Activated naive CD4-positive, alpha-beta T cell treated with anti-CD3 and anti-CD28 coated beads, Interleukin-2, amount 50 U/mL, for 24 hours (primary cell): ENCODE measurements at regions not wholly inside any gene's neighbourhood (a gene's known extent, or its start where the extent isn't known, plus 50 kb on each side); places are given as distances from the start of the nearest gene placed in this dataset.

Experiments used
- H3K27ac Mint-ChIP-seq: one replicate; pipeline ENCODE4 v1.8.0; 2021; ENCODE audit warnings: mild to moderate bottlenecking, mixed read lengths
- H3K27me3 Mint-ChIP-seq: one replicate; pipeline ENCODE4 v1.8.0; 2021; ENCODE audit warnings: mixed read lengths
- H3K36me3 Mint-ChIP-seq: one replicate; pipeline ENCODE4 v1.8.0; 2021; ENCODE audit warnings: mixed read lengths
- H3K4me1 Mint-ChIP-seq: one replicate; pipeline ENCODE4 v1.8.0; 2021; ENCODE audit warnings: mixed read lengths
- H3K4me3 Mint-ChIP-seq: one replicate; pipeline ENCODE4 v1.8.0; 2021; ENCODE audit warnings: mild to moderate bottlenecking, mixed read lengths
- H3K9me3 Mint-ChIP-seq: one replicate; pipeline ENCODE4 v1.8.0; 2021; ENCODE audit warnings: mixed read lengths

DNA sequence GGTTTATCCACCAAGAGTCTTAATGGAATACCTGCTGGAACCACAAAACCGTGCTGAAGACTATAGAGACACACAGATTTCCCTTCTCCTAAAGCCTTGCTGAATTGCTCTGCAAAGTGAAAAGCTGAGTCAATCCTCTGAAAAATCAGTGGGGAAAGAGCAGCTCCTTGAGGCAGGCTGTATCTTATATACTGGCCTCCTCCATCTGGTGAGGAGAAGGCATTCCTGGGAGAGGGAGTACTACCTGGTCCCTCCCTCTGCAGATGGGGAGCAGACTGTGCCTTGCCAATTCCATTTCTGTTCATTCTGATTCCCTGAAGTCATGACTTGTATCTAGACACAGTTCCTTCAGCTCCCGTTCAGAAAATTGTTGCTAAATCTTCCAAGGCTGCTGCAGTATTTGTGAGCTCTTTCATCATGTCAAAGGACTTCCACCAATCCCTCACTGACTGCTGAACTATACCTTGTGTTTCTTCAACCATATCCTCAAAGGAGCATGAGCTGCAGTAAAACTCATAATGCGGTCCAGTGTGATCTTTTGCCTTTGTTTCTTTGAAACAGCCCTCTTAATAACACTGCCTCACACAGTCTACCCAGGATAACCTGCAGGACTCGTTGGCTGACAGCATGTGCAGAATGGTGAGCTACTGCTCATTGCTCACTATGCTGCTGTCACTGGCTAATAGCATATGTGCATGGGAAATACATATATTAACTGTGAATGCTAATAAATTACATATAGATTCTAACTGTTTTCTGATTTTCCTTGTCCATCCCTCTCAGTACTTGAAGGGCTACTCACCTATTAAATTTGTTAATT, 84.5 kb downstream of the FOXD1 start:
- Mint-ChIP-seq H3K27me3 (peaks cover 13% of the 10 kb centered on the region), H3K4me3 (no peak overlapping the region), H3K9me3 (no peaks in the 10 kb centered on the region), H3K27ac (no peak overlapping the region), H3K36me3 (no peaks in the 10 kb centered on the region), H3K4me1 (no peaks in the 10 kb centered on the region)

DNA sequence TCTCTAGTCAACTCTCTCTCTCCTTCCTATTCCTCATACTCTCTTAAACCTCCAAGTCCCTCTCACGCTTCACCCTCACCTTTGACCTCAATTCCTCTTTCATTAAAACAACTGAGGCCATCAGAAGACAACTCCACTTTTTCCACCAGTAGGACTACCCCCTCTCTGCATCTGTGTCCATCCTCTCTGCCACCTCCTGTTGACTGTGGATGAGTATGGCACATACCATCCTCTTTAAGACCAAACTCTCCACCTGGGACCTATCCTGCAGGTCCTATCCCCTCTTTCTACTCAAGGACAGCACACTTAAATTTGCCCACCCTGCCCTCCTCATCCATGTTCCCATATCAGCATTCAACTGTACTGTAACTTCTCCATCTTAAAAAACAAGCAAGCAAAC, 89.2 kb downstream of the FOXD1 start:
- Mint-ChIP-seq H3K4me1 (no peaks in the 10 kb centered on the region), H3K27ac (no peak overlapping the region), H3K27me3 (peaks cover 30% of the 10 kb centered on the region), H3K4me3 (no peak overlapping the region), H3K9me3 (no peaks in the 10 kb centered on the region), H3K36me3 (no peaks in the 10 kb centered on the region)

DNA sequence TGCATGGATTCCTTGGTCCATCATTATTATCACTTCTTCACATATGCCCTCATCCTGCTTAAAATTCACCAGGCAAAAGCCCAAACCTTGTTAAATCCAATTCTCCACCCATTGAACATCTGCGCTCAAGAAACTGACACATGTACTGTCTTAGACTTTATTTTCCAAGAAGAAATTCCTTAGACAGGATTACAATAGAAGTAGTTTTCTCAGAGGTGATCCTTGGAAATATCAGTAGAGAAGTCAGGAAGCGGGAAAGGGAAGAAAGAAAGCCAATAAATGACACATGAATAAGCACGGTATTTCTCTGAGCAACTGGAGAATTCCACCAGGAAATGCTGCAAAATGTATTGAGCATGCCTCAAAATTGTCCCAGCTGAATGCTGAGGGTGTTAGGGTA, 90.2 kb downstream of the FOXD1 start:
- Mint-ChIP-seq H3K27ac (no peak overlapping the region), H3K9me3 (no peaks in the 10 kb centered on the region), H3K4me3 (no peak overlapping the region), H3K4me1 (no peaks in the 10 kb centered on the region), H3K36me3 (no peaks in the 10 kb centered on the region), H3K27me3 (peaks cover 32% of the 10 kb centered on the region)

DNA sequence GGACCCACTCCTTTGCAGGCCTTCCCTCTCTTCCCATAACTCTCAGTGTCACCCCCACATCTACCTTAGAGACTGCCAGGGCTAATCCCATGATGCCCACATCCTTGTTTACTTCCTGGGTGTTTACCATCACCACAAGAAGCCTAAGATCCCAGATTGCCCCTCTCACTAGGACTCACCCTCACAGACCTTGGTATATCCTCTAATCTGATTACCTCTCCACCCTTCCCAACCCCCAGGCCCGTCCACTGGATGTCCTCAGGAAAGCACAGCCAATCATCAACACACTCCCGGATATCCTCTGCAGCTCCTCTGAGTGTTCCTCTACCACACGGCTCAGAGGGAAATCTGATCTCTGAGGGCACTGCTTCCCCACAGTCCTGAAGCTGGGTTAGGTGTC, 91.0 kb downstream of the FOXD1 start:
- Mint-ChIP-seq H3K4me3 (no peak overlapping the region), H3K4me1 (no peaks in the 10 kb centered on the region), H3K27ac (no peak overlapping the region), H3K36me3 (no peaks in the 10 kb centered on the region), H3K27me3 (peaks cover 30% of the 10 kb centered on the region), H3K9me3 (no peaks in the 10 kb centered on the region)

DNA sequence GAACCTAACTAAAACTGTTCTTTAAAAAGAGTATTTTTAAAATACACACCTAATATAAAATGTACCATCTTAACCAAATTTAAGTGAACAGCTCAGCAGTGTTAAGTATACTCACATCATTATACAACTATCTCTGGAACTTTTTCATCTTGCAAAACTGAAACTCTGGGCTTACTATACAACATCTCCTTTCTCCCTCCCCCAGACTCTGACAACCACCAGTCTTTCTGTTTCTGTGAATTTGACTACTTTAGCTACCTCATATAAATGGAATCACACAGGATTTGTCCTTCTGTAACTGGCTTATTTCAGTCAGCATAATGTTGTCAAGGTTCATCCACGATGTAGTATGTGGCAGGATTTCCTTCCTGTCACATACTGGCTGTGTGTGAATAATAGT, 93.5 kb downstream of the FOXD1 start:
- H3K4me3 Mint-ChIP-seq = no peak overlapping the region
- H3K4me1 Mint-ChIP-seq = no peaks in the 10 kb centered on the region
- no peak overlapping the region for H3K27ac Mint-ChIP-seq
- peaks cover 10% of the 10 kb centered on the region for H3K9me3 Mint-ChIP-seq
- peaks cover 28% of the 10 kb centered on the region for H3K27me3 Mint-ChIP-seq
- H3K36me3 Mint-ChIP-seq = no peaks in the 10 kb centered on the region

DNA sequence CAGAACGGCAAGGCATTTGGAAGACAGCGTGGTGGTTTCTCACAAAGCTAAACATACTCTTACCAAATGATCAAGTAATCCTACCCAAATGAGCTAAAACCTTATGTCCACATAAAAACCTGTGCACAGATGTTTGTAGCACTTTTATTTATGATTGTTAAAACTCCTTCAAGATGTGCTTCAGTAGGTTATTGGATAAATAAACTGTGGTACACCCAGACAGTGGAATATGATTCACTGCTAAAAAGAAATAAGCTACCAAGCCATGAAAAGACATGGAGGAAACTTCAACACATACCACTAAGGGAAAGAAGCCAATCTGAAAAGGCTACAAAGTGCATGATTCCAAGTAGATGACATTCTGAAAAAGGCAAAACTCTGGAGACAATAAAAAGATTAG, 94.2 kb downstream of the FOXD1 start:
- peaks cover 2% of the 10 kb centered on the region for H3K36me3 Mint-ChIP-seq
- peaks cover 16% of the 10 kb centered on the region for H3K9me3 Mint-ChIP-seq
- peaks cover 34% of the 10 kb centered on the region for H3K27me3 Mint-ChIP-seq
- H3K4me3 Mint-ChIP-seq = no peak overlapping the region
- H3K4me1 Mint-ChIP-seq = no peaks in the 10 kb centered on the region
- no peak overlapping the region for H3K27ac Mint-ChIP-seq

DNA sequence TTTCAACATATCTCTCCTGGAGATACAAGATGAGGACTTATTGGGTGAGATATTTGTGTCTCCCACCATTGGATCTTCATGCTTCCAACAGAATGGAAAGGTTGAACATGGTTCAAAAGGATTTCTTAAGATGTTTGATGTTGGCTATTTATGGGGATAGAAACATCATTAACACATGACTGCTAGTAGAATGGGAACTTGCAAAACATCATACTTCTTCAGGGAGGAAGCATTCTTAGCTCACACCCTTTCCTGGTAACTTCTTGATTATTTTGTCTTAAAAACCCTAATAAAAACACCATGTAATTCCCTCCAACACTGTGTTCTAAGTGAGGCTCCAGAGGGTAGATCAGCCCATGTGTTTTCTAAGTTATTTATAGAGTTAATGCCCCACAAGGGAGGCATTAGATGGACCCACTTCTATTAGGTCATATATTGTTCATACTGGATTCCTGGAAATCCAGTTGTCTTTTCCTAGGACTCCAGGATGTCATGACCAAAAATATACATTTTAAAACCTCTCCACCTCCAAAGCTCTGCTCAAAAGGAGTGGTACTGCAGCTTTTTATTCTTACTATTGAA, 95.8 kb downstream of the FOXD1 start:
- Mint-ChIP-seq H3K27me3 (peaks cover 35% of the 10 kb centered on the region), H3K4me3 (no peak overlapping the region), H3K4me1 (no peaks in the 10 kb centered on the region)

DNA sequence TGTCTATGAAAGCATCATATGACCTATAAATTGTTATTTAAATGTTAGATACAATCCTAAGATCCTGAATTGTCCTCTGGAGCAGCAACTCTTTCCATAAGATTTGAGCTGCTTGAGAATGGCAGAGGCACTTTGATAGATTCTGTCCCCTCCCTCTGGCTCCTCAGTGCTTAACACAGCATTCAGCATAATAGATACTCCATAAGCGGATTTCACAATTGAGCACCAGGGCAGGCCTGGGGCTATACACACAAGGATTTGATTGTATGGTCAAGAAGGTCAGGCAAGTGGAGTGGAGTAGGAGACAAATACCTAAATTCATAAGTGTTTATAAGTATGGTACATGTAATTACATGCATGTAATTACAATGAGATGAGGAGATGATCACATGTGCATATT, 96.3 kb downstream of the FOXD1 start:
- peaks cover 4% of the 10 kb centered on the region for H3K36me3 Mint-ChIP-seq
- no peak overlapping the region for H3K27ac Mint-ChIP-seq
- peaks cover 33% of the 10 kb centered on the region for H3K27me3 Mint-ChIP-seq
- peaks cover 21% of the 10 kb centered on the region for H3K9me3 Mint-ChIP-seq
- no peak overlapping the region for H3K4me3 Mint-ChIP-seq
- no peaks in the 10 kb centered on the region for H3K4me1 Mint-ChIP-seq

More for the DNA sequence above, 95.8 kb downstream of the FOXD1 start:
- H3K27ac Mint-ChIP-seq = no peak overlapping the region
- peaks cover 2% of the 10 kb centered on the region for H3K36me3 Mint-ChIP-seq
- H3K9me3 Mint-ChIP-seq = peaks cover 16% of the 10 kb centered on the region

DNA sequence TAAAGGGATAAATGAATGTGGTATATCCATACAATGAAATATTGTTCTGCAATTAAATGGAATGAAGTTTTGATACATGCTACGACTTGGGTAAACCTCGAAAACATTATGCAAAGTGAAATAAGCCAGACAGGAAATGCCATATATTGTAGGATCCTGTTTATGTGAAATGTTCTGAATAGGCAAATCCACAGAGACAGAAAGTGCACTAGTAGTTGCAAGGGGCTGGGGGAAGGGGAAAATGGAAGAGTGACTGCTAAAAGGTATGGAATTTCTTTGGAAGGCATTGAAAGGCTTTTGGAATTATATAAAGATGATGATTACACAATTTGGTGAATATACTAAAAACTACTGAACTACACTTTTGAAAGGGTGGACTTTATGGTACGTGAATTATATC, 97.0 kb downstream of the FOXD1 start:
- peaks cover 27% of the 10 kb centered on the region for H3K9me3 Mint-ChIP-seq
- no peak overlapping the region for H3K27ac Mint-ChIP-seq
- no peak overlapping the region for H3K4me3 Mint-ChIP-seq
- no peaks in the 10 kb centered on the region for H3K4me1 Mint-ChIP-seq
- H3K36me3 Mint-ChIP-seq = peaks cover 4% of the 10 kb centered on the region
- peaks cover 31% of the 10 kb centered on the region for H3K27me3 Mint-ChIP-seq

DNA sequence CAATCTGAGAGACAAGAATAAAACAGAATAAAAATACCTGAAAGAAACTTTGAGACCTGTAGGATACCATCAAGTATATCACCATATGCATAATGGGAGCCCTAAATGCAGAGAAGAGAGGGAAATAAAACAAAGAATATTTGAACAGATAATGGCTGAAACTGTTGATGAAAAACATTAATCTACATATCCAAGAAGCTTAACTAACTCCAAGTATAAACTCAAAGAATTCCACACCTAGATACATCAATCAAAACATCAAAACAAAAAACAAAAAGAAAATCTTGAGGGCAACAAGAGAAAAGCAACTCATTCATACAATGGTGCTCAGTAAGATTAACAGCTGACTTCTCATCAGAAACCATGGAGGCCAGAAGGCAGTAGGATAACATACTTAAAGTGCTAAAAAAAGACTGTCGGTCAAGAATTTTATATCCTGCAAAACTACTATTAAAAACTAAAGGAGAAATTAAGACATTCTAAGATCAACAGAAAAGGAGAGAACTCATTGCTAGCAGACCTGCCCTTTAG, 101.6 kb downstream of the FOXD1 start:
- Mint-ChIP-seq H3K36me3 (peaks cover 4% of the 10 kb centered on the region), H3K9me3 (peaks cover 39% of the 10 kb centered on the region), H3K4me1 (no peaks in the 10 kb centered on the region), H3K4me3 (no peak overlapping the region), H3K27me3 (peaks cover 36% of the 10 kb centered on the region), H3K27ac (no peak overlapping the region)

DNA sequence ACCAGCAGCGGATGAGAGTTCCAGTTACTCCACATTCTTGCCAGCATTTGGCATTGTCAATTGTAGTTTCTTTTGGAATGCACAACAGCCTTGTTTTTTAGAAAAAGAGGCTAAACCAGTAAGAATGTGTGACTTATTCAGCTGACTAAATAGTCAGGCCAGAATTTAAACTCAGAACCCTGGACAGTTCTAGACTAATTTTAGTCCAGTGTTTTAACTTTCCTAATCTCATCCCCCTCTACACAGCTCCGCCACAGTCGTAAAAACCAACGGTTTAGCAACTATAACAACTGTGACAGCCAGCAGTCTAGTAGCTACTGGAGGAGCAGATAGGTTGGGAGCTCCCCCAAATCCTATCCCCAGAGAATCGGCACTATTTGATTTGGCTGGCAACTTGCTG, 103.7 kb downstream of the FOXD1 start:
- no peaks in the 10 kb centered on the region for H3K4me1 Mint-ChIP-seq
- H3K4me3 Mint-ChIP-seq = no peak overlapping the region
- peaks cover 27% of the 10 kb centered on the region for H3K9me3 Mint-ChIP-seq
- H3K27ac Mint-ChIP-seq = no peak overlapping the region
- peaks cover 4% of the 10 kb centered on the region for H3K36me3 Mint-ChIP-seq
- H3K27me3 Mint-ChIP-seq = peaks cover 46% of the 10 kb centered on the region

DNA sequence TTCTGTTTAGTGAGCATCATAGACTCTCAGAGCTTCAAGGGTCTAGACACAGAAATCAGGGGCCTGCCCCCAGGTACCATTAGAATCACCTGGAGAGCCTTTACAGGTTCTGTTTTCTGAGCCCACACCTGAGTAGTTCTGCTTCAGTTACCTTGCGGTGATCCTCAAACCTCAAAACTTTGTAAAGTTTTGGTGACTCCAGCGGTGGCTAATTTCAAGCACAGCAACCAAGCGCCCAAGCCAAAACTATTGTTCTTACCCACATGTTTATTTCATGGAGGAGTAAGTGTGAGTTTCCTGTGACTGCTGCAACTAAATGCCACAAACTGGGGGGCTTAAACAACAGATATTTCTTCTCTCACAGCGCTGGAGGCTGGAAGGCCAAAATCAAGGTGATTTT, 108.9 kb downstream of the FOXD1 start:
- H3K4me1 Mint-ChIP-seq = no peaks in the 10 kb centered on the region
- no peaks in the 10 kb centered on the region for H3K9me3 Mint-ChIP-seq
- H3K27me3 Mint-ChIP-seq = peaks cover 54% of the 10 kb centered on the region
- H3K27ac Mint-ChIP-seq = no peak overlapping the region
- H3K4me3 Mint-ChIP-seq = no peak overlapping the region
- no peaks in the 10 kb centered on the region for H3K36me3 Mint-ChIP-seq

DNA sequence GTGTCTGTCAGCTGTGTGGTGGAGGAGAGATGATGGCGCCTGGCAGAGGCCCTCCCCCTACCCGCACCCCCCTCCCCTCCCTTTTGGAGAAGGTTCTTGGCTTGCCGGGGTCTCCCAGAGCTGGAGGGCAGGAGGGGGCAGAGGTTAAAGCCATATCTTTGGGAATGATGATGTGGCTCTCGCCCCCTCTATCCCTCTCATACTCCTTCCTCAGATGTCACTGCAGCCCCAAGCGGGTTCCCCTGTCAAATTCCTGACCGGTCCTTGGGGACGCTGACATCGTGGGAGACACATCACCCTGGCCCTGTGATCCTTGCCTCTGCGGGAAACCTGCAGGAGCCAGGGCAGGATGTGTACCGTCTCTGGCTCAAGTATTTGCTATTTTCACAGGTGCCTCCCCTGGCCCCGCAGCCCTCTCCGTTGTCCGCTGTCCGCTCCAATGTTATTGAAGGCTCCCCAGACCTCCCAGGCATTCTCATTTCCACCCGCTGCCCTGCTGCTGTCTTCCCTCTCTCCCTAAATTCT, 109.5 kb downstream of the FOXD1 start:
- Mint-ChIP-seq H3K27me3 (peaks cover 58% of the 10 kb centered on the region), H3K9me3 (no peaks in the 10 kb centered on the region), H3K4me1 (no peaks in the 10 kb centered on the region), H3K27ac (no peak overlapping the region), H3K36me3 (no peaks in the 10 kb centered on the region), H3K4me3 (no peak overlapping the region)

DNA sequence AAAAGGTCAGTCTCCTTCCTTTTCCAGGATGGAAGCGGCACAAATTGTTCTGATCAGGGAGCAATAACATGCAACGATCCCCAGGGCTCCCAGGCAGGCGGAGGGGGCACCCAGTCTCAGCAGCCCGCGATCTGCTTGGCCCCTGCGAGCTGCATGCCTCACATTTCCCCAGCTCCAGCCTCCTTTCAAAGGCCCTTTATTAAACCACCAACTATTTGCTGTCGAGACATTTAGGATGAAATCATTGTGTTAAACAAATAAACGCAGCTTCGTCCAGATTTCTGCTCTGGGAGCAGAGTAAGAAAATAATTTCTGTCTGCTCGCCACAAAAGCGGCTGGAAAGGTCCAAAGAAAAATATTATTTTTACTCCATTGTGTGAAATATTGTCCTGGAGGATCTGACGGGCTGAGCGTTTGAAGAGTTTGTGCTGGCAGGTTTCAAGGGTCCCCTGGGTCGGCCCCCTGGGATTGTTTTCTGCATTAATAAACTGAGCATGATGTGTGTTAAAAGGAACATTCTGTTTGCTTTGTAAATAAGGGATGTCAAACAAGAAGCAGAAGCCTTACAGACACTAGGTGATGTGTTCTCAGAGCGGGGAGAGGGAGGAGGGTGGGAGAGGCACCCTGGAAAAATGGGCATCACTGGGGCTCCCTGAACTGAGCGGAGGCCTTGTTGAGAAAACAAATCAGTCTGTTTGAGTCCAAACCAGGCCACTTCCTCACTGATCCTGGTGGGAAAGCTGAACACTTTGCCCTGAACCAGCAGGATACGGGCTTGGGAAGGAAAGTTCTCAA, 110.1 kb downstream of the FOXD1 start:
- Mint-ChIP-seq H3K27me3 (peaks cover 61% of the 10 kb centered on the region), H3K36me3 (no peaks in the 10 kb centered on the region), H3K27ac (no peak overlapping the region), H3K4me1 (no peaks in the 10 kb centered on the region), H3K4me3 (no peak overlapping the region), H3K9me3 (no peaks in the 10 kb centered on the region)

DNA sequence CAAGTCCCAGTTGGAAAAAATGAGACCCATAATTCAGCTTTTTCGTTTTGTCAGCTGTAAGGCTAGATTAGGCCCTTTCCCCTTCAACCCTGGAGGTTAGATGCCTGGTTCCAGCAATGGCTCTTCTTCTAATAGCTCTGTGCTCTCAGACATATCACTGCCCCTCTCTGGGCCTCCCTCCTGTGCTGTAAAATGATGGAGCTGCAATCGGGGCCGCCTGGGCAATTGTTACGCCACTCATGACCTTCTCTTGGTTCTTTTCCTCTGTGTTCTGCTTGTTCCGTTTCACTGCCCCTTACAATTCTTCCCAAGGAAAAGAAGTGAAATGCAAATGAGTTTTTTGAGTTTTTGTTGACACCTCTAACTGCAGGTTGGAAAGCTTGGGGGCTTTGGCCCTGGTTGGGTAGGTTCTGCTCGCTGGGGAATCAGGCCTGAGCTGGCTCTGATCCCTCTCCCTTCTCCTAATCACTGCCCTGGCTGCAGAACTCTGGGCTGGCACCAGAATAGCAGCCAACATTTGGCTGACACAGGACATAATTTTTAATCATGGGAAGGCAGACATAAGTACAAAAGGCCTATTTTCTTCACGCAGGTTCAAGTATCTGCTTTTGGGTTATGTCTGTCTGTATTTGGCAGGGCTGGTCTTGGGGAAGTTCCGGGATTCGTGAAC, 110.9 kb downstream of the FOXD1 start:
- Mint-ChIP-seq H3K36me3 (no peaks in the 10 kb centered on the region), H3K27me3 (peaks cover 60% of the 10 kb centered on the region), H3K9me3 (peaks cover under 1% of the 10 kb centered on the region), H3K4me3 (no peak overlapping the region), H3K4me1 (no peaks in the 10 kb centered on the region), H3K27ac (no peak overlapping the region)
